NOMO-1 treated with DMSO at 0.1 percent for 48 hours (cell line): ENCODE measurements at regions not wholly inside any gene's neighbourhood (a gene's known extent, or its start where the extent isn't known, plus 50 kb on each side); places are given as distances from the start of the nearest gene placed in this dataset.
A peak's percentile ranks its signal among the peaks of the same experiment; 100 is the strongest.
"Not testable (repeated sequence)": the region's sequence is repeated elsewhere in the genome, so short reads cannot be mapped to it uniquely, and the experiment has no call there.

Experiments used
- DNase-seq: peaks from one replicate; lab custom pipeline; 2025; ENCODE audit not compliant: unreplicated experiment; lab: John Stamatoyannopoulos, UW

GRCh38 chr15:60134609-60135008, 130.5 kb downstream of the FOXB1 start:
- DNase-seq = no peak

- no peak for DNase-seq
Measured at GRCh38 chr15:60135961-60136360, 131.8 kb downstream of the FOXB1 start.

DNA sequence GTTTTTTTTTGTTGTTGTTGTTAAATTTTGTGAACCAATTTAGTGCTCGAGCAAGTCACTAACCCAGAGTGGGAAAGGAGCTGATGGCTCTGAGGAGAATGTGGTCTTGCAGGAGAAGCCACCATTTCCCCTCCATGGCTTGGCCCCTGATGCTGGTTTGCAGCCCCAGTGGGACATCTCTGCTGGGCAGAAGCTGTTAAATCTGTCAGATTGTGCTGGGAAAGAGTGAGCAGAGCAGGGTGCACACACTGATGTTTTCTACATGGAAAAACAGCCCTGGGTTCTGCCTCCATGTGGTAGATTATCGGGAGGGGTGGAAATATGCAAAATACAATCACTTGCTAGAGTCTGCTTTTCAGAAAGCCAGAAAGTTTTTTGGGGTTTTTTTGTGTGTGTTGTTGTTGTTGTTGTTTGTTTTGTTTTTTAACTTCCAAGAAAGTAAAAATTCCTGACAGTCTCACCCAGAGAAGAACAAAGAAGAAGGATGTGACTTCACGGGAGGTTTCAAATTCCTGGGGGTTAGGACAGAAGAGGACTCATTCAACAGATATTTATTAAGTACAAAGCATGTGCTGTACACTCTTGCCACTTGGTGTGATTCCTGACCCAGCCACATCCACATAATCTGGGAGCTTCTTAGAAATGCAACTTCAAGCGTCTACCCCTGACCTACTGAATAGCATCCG, 133.7 kb downstream of the FOXB1 start:
- no peak for DNase-seq

GRCh38 chr15:60138397-60138968, 134.4 kb downstream of the FOXB1 start:
- DNase-seq = no peak

- DNase-seq = no peak
Measured at GRCh38 chr15:60152386-60152785, 148.3 kb downstream of the FOXB1 start.

GRCh38 chr15:60154764-60155325, 150.7 kb downstream of the FOXB1 start:
- DNase-seq = no peak

DNA sequence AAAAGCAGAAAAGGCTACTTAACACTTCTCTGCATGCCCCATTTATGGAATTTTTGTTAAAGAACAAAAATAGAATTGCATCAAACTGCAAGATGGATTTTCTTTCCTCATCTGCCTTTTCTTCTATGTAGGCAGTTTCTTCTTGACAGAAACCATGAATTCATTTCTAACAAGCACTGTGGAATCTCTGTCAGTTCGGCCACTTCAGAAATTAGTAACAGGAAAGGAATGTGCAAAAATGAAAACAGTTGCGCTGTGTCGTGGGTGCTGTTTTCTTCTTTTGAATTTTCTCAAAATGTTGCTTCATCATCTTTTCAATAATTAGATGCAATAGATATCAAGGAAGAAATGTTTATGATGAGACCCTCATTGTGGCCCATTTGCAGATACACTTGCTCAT, 151.6 kb downstream of the FOXB1 start:
- no peak for DNase-seq

DNA sequence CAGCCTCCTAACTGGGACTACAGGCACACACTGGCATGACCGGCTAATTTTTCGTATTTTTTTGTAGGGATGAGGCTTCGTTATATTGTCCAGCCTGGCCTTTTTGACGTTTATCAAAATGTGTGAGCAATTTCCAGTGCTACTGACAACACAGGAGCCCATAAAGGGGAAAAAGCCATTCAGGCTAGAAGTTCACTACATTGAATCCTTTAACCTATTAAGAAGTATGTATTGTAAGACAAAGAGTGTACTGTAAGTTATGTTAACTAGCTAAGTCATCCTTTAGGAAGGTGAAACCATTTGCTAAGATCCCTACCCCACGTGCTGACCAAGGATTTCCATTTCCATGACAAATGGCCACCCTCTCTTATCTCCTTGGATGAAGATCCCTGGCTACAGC, 156.8 kb downstream of the FOXB1 start:
- DNase-seq = no peak

DNA sequence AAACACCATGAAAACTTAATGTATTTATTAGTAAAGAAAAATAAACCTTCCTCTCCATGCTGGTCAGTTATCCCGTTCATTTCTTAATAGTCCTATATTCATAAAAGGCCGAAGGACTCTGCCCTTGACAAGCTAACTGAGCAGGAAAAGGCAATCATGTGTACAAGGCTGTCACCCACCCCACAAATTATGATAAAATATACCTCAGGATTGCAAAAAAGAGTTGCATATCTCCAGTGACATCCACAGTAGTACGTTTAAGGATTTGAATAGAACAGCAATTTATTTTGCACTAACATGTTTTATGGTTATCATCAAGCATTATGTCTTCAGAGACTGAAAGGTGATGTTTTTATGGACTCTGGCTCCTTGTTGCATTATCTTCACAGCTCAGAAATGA, 157.6 kb downstream of the FOXB1 start:
- DNase-seq = no peak

GRCh38 chr15:60162251-60162967, 158.3 kb downstream of the FOXB1 start:
- DNase-seq = no peak

- no peak for DNase-seq
Measured at GRCh38 chr15:60162968-60163355, 158.9 kb downstream of the FOXB1 start.

- no peak for DNase-seq
Measured at GRCh38 chr15:60165111-60165510, 161.0 kb downstream of the FOXB1 start.

GRCh38 chr15:60172143-60172542, 168.0 kb downstream of the FOXB1 start:
- DNase-seq = no peak

GRCh38 chr15:60179786-60180391, 175.8 kb downstream of the FOXB1 start:
- DNase-seq = peak; percentile 31

DNA sequence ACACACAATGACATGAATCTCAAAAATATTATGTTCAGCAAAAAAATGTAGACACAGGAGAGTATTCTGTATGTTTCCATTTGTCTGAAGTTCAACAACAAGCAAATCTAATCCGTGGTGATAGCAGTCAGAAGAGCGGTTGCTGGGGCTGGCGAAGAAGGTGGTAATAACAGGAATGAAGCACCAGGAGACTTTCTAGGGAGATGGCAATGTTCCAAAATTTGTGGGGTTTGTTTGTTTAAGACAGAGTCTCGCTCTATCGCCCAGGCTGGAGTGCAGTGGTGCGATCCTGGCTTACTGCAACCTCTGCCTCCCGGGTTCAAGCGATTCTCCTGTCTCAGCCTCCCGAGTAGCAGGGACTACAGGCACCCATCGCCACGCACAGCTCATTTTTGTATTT, 177.8 kb downstream of the FOXB1 start:
- not testable (repeated sequence) for DNase-seq

DNA sequence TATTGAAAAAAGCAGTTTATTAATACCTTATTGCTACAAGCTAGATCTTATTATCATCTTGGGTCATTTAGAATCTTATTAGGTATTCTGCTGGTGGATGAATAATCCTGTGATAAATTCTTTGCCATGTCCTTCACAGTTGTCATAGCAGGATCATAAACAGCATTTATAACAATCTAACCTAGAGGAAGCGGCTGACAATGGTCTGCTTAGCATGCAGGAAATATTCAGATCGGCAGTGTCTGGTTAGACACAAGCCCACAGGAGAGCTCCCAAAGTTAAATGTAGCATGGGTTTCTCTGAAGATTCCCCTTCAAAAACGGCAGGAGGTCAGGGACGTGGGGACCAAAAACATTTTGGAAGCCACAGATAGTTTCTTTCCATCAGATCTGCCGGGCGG, 179.3 kb downstream of the FOXB1 start:
- DNase-seq = no peak

DNA sequence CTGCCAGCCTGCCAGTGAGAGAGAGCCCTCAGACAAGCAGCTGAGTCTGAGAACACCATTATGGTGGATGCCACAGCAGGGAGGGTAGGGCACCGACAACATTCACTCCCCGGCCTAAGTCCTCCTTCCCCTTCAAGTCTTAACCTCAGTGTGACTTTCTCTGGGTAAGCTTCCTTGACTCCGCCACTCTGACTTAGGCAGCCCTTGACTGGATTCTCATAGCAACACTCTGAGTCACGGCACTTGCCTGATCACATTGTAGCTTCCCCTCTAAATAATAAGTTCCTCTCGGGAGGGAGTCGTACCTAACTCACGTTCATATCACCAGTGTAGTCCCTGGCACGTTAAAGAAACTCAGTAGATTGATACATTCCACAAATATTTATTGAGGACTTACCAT, 180.5 kb downstream of the FOXB1 start:
- no peak for DNase-seq

- DNase-seq = no peak
Measured at GRCh38 chr15:60191016-60191415, 186.9 kb downstream of the FOXB1 start.

- no peak for DNase-seq
Measured at GRCh38 chr15:60191821-60192220, 187.7 kb downstream of the FOXB1 start.

DNA sequence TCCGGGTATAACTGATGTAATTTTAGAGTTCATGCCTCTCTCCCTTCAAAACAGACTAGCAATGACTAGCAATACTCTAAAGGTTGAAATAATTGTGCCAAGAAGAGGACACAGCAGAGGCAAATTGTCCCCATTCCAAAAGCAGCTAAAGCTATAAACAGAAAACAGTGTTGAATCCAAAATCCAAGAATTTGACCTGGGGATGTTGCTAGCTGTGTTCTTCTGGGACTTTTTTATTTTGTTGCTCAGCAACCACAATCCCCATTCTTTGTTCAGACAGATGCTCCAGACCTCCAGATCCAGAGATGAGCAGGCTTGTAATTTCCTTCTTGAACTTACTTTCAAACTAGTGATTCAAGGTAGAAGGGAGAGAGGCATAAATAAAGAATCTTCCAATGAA, 191.5 kb downstream of the FOXB1 start:
- DNase-seq = no peak

DNA sequence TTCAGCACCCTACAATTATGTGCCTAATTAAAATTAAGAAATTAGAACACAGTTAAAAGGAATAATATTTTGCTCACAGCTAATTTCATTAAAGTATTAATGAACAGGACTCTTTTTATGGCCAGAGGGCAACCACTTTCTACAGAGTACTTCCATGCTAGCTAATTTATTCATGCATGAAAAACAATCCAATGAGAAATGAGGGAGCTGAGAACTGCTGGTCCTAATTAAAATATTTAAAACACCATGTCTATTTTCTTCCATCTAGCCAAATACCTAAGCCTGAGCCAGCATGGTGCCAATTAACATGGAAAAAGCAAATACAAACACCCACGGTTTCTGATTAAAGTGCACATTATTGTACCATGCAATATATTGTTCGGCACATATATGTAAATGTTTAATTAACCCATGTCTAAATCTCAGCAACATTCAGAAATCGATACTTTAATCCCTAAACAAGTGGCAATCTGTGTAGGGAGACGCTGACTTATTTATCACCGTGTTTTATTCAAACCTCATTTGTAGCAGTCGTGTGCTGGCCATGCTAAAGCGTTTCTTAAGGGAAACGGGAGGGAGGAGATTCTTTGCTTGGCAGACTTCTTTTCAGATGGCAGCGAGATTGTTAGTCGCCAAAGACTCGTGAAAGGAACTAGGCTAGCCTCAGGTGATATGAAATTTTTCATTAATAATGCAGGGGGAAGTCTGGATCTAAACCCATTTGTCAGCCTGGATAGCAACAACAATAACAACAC, 193.5 kb downstream of the ANXA2 start:
- no peak for DNase-seq
